ENCODE measurements at regions not wholly inside any gene's neighbourhood (a gene's known extent, or its start where the extent isn't known, plus 50 kb on each side); places are given as distances from the start of the nearest gene placed in this dataset.

- POLR2A ChIA-PET: no interaction called here
- H3K4me1 ChIP-seq (ENCODE audit: insufficient read depth, low read length): no peaks in the 10 kb centered on the region
- DNase-seq (ENCODE audit: low spot score) (no peak), ATAC-seq (no peak), FAIRE-seq (no peak)
- CTCF ChIA-PET (ENCODE audit: low intra/inter-chr PET ratio, low total read pairs): no interaction called here
- no peaks in the 10 kb centered on the region; the same call in 1 of the 2 replicates for H3K9me3 ChIP-seq (ENCODE audit: low read length)
- no TSS peak for BruUV-seq (replicated peaks)
- H3K27me3 ChIP-seq (ENCODE audit: control insufficient read depth in 1 of 2, insufficient read depth in 2 of 2, low read length in 2 of 2): no peaks in the 10 kb centered on the region
- no peak overlapping the region for H3K4me3 ChIP-seq (replicated peaks in 1 of 3; ENCODE audit: insufficient read depth in 1 of 3, low read depth in 2 of 3, low read length in 3 of 3)
- in situ Hi-C loops (cut with HindIII; ENCODE audit: extremely low pct_ligation_motif_present, low pct_unique_long_range_greater_than_20kb) (no loop called here), intact Hi-C loops (cut with micrococcal nuclease; ENCODE audit: unreplicated experiment) (no loop called here)
- no peak overlapping the region for H3K9ac ChIP-seq (ENCODE audit: insufficient read depth, low read depth, low read length)
- H3K4me2 ChIP-seq (ENCODE audit: low read depth, low read length): no peak overlapping the region
- H3K27ac ChIP-seq (ENCODE audit: extremely low read length, insufficient read depth, low read length): no peak overlapping the region
- H2AFZ ChIP-seq (ENCODE audit: low read length): no peak overlapping the region
- WGBS (ENCODE audit: low lambda C conversion rate): 14% methylated on average over 2 of the region's 2 CpGs
- H3K36me3 ChIP-seq (replicated peaks in 1 of 2; ENCODE audit: control insufficient read depth in 1 of 2, insufficient read depth in 2 of 2, low read length in 2 of 2): no peaks in the 10 kb centered on the region
- TF ChIP-seq MLX (CRISPR knock-in tag; IDR thresholded peaks at IDR 0.05): no peak
- no peak for TF ChIP-seq ZBTB40 (IDR thresholded peaks at IDR 0.05)
- TF ChIP-seq ZBTB40 (CRISPR knock-in tag; IDR thresholded peaks at IDR 0.05): no peak
- TF ChIP-seq TIGD3 (CRISPR knock-in tag; IDR thresholded peaks at IDR 0.05; ENCODE audit: borderline replicate concordance): no peak
- no peak for TF ChIP-seq ELF1 (CRISPR knock-in tag; IDR thresholded peaks at IDR 0.05)
- no peak for TF ChIP-seq CHD2 (IDR thresholded peaks at IDR 0.05; ENCODE audit: low read depth, low read length)
- TF ChIP-seq XRCC5 (optimal IDR thresholded peaks at IDR 0.05; ENCODE audit: low read length): no peak
- H4K20me1 ChIP-seq (ENCODE audit: insufficient read depth, low read length): no peaks in the 10 kb centered on the region
- H3K79me2 ChIP-seq (ENCODE audit: insufficient read depth, low read length): no peaks in the 10 kb centered on the region
Observed at GRCh38 chr13:65609350-65609749, 1620.8 kb downstream of the PCDH9 start.
